ENCODE measurements at regions not wholly inside any gene's neighbourhood (a gene's known extent, or its start where the extent isn't known, plus 50 kb on each side); places are given as distances from the start of the nearest gene placed in this dataset.

DNA sequence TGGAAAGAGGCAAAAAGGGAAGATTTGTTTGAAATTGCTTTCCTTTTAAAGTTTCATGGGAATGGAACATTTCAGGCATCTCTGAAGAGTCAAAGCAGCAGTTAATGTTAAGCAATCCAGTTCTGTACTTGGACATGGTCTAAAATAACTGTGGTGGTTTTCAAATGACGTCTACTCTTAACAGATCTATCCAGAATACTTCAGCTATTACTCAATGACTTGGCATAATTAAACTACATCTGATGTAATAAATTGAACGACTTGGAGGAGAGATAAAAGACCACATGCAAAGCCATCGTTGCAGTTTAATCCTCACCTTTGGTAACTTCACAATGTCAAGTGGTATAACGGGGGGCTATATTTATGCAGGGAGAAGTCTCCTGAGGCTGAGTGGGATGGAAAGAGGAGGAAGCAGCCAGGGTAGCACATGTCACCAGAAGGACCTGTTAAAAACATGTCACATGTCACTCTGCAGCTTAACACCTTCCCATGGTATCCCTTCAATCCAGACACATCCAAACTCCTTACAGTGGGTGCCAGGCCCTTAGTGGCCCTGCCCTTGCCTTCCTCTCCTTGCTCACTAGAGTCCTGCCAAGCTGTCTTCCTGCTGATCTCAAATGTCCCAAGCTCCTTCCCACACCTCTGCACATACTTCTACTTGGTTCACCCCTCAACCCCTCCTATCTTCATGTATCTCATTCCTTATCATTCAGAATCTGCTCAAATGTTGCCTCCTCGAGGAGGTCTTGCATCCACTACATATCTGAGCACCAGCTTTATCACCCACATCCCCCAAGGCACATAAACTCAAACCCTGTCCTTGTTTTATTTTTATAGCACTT is 327.8 kb downstream of the SUCLA2 start:
- 22 to 34% methylated on average over 5 of the region's 5 CpGs for WGBS, 2 donors
- H3K27ac ChIP-seq: no peak overlapping the region
- no peaks in the 10 kb centered on the region for H3K4me1 ChIP-seq
- intact Hi-C loops (cut with DNase I): no loop called here
- TF ChIP-seq POLR2A (IDR thresholded peaks at IDR 0.05) (no peak), CTCF (IDR thresholded peaks at IDR 0.05) (no peak)
- no peaks in the 10 kb centered on the region for H3K9me3 ChIP-seq
- no peaks in the 10 kb centered on the region for H3K27me3 ChIP-seq
- no peak for DNase-seq
- H3K4me3 ChIP-seq: no peak overlapping the region
- no peaks in the 10 kb centered on the region for H3K36me3 ChIP-seq

DNA sequence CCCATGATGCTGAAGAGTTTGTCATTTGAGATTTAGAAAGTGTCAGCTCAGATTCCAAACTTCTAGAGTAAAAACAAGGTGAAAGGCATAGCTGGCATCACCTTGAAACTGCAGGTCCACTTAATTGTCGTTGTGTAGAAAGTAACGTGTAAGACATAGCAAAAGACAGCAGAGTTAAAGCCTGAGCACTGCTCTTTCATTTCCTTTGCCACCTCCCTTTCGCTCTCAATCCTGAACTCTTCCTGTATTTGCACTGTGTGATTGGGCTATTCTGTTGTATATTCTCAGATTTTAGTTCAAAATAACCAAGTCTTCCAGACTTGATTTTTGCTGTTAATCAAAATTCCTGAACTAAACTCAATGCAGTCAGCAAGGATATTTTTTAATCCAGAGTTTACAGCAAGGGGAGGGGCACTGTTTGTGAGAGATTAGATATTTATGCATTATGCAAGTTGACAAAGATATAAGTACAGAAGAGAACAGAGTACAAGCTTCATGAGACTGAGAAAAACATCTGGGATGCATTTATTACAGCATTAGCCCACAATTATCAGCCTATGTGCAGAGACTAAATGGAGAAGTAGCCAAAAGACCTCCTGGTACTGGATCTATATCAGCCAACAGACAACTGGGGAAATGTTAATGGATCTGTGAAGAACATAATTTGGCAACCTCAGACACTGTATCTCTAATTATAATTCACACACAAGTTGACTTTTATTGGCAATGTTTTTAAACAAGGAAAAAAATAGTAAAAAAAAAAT is 328.6 kb downstream of the SUCLA2 start:
- WGBS, 2 donors: 61 to 69% methylated on average over 3 of the region's 3 CpGs
- no peak for DNase-seq
- Histone ChIP-seq H3K4me1 (no peaks in the 10 kb centered on the region), H3K27ac (peak overlapping the region in 1 of 4 donors; percentile 3), H3K27me3 (no peaks in the 10 kb centered on the region), H3K36me3 (no peaks in the 10 kb centered on the region), H3K9me3 (no peaks in the 10 kb centered on the region), H3K4me3 (no peak overlapping the region)
- TF ChIP-seq POLR2A (IDR thresholded peaks at IDR 0.05): no peak
- no peak for TF ChIP-seq CTCF (IDR thresholded peaks at IDR 0.05)
- intact Hi-C loops (cut with DNase I): no loop called here

- no peak for DNase-seq
- Histone ChIP-seq H3K27ac (no peak overlapping the region), H3K4me3 (no peak overlapping the region), H3K27me3 (no peaks in the 10 kb centered on the region), H3K4me1 (no peaks in the 10 kb centered on the region), H3K9me3 (no peaks in the 10 kb centered on the region), H3K36me3 (no peaks in the 10 kb centered on the region)
- TF ChIP-seq POLR2A (IDR thresholded peaks at IDR 0.05) (no peak), CTCF (IDR thresholded peaks at IDR 0.05) (no peak)
- intact Hi-C loops (cut with DNase I): no loop called here
- 73 to 75% methylated on average over 3 of the region's 3 CpGs for WGBS, 2 donors
Observed at GRCh38 chr13:47671776-47672175, 329.3 kb downstream of the SUCLA2 start.

GRCh38 chr13:47665043-47665442 is 336.0 kb downstream of the SUCLA2 start:
- Histone ChIP-seq H3K9me3 (peaks cover 0 to 3% (median 0%) of the 10 kb centered on the region in 3 donors), H3K36me3 (no peaks in the 10 kb centered on the region), H3K4me1 (no peaks in the 10 kb centered on the region), H3K27ac (no peak overlapping the region), H3K4me3 (no peak overlapping the region), H3K27me3 (no peaks in the 10 kb centered on the region)
- no peak for TF ChIP-seq CTCF (IDR thresholded peaks at IDR 0.05)
- WGBS, 2 donors: 51 to 67% methylated on average over 3 of the region's 3 CpGs
- intact Hi-C loops (cut with DNase I): no loop called here
- DNase-seq: no peak

DNA sequence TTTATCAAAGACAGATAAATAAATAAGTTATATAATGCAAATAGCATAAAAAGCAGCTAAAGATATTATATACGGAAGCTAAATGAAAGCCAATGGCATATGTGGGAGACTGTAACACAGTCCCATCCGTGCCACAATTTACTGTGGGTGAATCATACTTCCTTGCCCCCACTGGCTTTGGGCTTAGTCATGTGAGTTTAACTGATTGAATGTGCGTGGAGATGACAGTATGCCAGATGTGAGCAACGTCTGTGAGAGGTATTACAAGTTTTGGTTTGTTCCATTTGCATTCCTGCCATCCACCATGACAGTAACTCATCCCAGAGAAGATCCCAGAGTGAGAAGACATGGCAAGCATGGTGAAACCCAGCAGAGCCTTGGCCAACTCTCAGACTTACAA is 340.0 kb downstream of the SUCLA2 start:
- Histone ChIP-seq H3K36me3 (no peaks in the 10 kb centered on the region), H3K27me3 (peaks cover 0 to 4% (median 0%) of the 10 kb centered on the region in 4 donors), H3K4me3 (no peak overlapping the region), H3K27ac (no peak overlapping the region), H3K9me3 (peaks cover 0 to 6% (median 0%) of the 10 kb centered on the region in 3 donors), H3K4me1 (no peaks in the 10 kb centered on the region)
- DNase-seq: no peak
- TF ChIP-seq CTCF (IDR thresholded peaks at IDR 0.05) (no peak), POLR2A (IDR thresholded peaks at IDR 0.05) (no peak)
- WGBS, 2 donors: 40 to 46% methylated on average over 4 of the region's 4 CpGs
- intact Hi-C loops (cut with DNase I): no loop called here
